ENCODE measurements at regions not wholly inside any gene's neighbourhood (a gene's known extent, or its start where the extent isn't known, plus 50 kb on each side); places are given as distances from the start of the nearest gene placed in this dataset.

DNA sequence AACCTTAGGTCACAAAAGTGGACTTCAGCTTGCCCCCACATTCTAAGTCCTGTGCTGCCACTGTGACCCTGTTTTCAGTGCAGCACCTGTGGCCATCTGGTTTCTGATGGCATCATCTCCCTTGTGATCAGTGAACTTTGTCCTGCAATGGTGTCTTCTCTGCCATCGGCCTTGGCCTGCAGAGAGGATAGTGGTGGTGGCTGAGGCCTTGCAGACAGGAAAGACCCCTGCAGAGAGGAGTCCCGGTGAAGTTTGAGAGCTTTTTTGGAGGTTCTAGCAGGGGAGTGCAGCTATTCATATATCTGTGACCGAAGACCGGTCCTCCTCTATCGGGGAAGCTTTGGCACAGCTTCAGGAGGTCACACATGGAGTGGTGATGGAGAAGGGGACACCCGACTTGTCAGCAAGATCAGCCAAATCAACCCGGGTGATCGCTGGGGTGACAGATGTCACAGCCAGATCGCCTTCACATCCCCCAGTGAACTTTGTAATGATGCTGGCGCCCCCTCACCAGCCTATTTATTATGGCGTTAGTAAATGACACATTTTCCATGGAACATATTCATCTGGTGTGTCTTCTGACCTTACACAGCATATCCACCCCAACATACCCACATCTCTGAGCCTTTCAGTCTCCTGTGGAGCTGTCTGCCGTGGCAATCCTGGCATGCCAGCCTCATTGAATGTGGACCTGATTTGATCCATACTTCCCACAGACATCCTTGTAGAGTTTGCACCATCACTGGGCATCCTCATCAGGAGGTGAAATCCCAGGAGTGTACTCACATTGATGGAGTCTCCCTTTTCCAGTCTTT is 136.1 kb downstream of the PAPOLA start:
- DNase-seq (ENCODE audit: low read depth in 2 of 2), result no peak

DNA sequence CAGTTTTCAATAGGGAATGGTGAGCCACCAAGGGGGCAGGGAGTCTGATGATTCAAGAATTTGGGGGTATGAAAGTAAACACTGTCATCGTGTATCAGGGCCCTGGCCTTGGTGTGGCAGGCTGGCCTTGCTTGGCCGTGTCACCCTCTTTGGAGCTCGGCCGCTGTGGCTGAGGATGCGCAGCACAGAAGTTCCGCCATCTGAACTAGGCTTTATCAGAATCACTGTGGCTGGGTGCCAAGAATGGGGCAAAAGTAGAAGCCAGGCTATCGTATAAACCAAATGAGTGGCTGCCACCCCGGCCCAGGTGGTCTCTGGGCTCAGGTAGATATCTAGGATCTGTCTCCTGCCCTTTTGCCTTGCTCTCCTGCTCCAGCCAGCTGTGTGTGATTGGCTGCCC is 137.4 kb downstream of the PAPOLA start:
- no peak for DNase-seq (ENCODE audit: low read depth in 2 of 2)

DNA sequence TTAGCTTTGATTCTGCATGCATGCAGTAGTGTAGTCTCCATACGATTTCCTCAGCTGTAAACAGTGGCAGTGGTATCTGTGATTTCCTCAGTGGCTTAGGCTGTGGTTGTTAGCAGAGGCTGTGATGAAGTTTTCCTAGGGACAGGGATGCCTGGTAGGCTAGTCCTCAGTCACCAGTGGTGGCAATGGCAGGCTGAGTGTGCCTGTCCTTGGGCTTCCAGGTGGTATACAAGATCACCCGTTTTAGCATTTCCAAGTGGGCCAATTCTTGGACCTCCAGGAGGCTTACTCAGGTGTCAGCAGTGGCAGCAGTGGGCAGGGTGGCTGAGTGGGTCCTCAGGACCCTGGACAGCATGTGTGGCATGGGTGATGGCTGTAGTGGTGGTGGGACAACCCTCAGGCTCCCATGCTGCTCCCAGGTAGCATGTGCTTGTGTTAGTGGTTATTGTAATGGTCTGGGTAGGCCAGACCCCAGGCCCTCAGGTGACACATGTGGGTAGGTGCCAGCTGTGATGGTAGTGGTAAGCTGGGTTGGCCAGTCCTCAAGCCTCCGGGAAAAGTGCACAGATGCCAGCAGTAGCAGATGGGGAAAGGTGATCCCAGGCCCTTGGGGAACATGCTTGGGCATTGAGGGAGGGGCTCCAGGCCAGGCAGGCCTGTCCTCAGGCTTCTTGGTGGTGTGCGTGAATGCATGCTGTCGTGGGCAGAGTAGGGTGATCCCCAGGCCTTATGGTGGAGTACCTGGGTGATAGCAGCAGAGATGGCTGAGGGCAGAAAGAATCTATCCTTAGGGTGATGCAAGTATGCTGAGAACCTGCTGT is 146.5 kb downstream of the PAPOLA start:
- DNase-seq (ENCODE audit: low read depth in 2 of 2), result no peak

DNA sequence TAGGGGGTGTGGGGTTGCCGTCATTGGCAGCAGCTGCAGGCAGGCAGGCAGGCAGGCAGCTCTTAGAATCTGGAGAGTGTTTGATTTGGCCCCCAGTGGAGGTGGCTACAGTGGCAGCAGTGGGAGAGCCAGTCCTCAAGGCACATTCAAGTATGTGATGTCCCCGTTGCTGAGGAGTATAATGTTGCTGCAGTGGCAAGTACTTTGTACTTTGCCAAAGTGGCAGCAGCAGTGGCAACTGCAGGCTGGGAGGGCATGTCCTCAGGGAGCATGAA is 147.1 kb downstream of the PAPOLA start:
- DNase-seq (ENCODE audit: low read depth in 2 of 2), result no peak

DNA sequence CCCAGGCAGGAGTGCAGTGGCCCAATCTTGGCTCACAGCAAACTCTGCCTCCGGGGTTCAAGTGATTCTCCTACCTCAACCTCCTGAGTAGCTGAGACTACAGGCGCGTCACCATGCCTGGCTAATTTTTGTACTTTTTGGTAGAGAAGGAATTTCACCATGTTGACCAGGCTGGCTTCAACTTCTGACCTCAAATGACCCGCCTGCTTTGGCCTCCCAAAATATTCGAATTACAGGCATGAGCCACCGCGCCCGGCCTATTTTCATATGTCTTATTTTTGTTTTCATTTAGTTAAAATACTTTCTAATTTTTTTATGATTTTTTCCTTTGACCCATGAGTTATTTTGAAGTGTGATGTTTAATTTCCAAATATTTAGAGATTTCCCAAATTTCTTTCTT is 143.6 kb upstream of the VRK1 start:
- no peak for DNase-seq (ENCODE audit: low read depth in 2 of 2)

DNA sequence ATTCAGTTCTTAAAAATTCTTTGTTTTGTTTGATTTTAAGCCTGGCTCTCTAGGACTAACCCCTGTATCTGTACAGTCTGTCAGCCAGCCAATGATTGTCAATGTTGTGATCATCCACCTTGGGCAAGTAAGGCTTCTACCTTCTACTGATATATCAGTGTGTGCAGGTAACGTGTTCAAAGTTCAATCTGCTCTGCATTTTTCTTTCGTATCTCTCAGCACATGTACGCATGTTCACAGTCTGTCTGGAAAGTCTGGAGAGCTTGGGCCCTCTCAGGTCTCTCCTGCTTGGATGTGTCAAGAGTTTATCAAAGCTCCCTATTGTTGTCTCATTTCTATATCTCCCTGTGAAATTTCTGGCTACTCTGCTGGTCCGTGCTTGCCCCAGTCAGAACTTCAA is 138.6 kb upstream of the VRK1 start:
- no peak for DNase-seq (ENCODE audit: low read depth in 2 of 2)

DNA sequence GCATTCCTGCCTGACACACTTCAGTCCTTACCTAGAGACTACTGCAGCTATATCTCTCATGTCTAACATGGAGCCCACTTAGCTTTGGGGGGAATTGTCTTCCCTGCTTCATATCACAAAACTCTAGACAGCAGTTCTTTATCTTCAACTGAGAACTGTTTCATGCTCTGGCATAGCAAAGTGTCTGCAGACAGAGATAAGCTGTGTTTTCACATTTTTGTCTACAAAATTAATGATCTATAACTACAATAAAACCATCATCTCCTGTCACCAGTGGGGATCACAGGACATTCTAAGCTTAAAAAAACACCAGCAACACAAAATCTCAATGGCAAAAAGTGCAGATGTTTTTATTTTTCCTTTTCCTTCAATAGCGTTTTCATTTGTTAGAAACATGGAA is 137.1 kb upstream of the VRK1 start:
- no peak for DNase-seq (ENCODE audit: low read depth in 2 of 2)

DNA sequence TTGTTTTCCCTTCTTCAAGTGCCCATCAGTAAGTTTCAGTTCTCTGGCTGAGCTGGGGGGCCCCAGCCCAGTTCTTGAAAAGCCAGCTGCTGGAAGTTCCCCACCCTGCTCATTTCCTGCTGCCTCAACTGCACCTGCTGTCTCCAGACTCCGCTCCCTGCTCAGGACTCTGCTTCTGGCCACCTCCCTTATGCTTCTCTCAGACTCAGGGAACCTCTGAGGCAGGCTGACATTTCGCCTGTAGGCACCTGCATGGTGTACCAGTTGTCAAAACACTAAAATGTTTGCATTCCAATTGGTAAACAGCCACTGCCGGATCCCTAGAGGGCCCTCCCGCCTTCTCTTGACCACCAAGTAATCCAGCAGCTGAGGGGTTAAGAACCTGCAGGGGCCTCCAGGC is 136.5 kb upstream of the VRK1 start:
- DNase-seq (ENCODE audit: low read depth in 2 of 2), result no peak

DNA sequence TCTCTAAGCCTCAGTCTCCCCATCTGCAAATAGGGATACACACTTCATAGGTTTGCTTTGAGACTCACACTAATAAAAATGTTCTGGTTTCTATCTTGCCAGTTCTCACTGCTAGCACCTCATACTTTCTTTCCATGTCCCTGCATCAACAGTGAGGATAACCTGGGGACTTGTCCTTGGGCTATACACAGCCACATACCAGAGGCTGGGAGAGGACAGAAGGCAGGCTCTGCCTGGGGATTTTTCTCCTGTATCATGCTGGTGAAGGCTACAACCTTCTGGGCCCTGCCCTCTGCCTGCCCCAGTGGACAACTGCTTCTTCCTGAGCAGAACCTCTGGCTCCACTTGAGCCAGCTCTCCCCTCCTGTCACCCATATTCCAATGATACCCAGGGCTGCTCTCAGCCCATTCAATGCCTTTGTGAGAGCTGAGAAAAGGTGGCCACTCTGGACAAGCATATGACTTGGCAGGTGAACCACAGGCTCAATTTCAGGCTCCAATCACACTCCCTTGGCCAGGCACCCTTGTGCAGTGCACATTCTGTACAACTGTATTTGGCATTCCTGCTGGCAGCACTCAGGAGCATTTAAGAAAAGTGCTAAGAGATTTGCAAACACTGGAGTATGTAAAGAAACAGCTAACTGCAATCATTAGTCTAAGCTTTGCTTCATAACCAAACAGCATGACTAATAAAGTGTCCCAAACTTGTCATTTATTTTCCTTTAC is 135.8 kb upstream of the VRK1 start:
- DNase-seq (ENCODE audit: low read depth in 2 of 2), result no peak

DNA sequence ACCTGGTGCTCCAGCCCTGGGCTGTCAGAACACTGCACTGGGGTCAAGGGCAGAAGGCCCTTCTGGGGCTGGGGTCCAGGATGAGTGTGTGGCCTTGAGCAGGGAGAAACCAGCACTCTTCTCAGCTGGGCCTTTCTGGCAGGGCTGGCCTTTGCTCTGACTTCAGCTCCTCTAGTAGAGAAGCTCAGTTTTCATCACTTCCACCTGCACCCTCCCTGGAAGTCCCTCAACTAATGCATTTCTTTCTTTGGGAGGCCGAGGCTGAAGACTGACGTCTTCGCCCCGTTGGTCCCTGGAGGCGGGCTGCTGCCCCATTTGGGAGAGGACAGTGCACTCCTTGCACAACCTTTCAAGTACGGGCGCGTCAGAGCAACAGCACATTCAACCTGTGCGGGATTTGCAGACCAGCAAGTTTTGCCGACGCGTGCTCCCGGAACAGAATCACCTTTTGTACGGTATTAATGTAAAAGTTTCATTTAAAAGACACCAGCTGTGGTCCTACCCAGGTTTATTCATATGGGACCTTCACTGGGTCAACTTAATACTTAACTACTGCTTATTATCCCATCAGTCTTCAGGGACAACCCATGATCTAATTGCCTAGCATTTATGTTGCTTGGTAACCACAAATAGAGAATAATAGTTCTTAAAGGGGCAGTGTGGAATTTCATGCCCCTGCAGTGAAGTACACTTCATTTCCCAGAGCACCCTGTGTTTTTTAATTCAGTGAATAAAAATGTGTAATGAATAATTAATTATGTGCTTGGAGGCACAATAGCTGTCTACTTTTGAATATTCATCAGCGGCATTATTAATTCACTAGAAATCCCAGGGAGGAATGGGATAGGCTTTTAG is 134.8 kb upstream of the VRK1 start:
- no peak for DNase-seq (ENCODE audit: low read depth in 2 of 2)

DNA sequence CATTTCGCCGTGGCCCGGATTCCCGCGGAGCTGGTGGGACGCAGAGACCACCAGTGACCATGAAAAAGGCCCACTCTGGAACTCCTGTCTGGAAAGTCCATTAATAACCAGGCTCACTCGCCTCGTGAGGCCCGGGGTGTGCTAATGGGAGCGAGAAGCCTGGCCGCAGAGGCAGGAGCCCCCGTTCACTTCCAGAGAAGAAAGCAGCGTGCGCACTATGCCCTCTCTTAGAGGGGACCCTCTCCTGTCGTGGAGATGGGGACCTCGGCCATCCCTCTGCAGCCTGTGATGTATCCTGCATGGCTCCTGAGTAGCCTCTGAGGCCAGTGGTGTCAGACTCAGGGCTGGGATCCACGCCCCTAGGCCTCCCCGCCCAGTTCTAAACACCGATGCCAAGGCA is 134.1 kb upstream of the VRK1 start:
- DNase-seq (ENCODE audit: low read depth in 2 of 2), result no peak

DNA sequence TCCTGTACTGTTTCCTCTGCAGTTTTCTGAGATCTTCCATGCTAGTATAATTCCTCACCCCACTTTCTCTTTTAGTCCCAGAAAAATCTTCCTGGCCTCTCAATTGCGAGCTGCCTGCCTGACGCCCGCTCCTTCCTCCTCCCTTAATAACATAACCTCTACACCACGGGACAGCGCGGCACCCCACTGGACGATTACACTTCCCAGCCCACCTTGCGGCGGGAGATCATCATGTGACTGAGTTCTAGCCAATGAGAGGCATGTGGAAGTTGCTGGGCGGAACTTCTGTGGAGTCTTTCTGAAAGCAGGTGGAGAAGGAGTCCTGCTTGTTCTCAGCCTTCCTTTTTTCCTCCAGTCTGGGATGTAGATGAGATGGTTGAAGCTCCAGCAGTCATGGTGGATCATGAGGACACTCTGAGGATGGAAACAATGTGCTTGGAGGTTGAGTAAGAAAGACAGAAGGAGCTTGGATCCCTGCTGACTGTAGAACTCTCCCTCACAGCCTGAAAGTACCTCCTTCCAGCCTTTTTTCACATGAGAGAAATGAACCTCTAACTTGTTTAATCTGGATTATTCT is 133.6 kb upstream of the VRK1 start:
- DNase-seq (ENCODE audit: low read depth in 2 of 2), result no peak

DNA sequence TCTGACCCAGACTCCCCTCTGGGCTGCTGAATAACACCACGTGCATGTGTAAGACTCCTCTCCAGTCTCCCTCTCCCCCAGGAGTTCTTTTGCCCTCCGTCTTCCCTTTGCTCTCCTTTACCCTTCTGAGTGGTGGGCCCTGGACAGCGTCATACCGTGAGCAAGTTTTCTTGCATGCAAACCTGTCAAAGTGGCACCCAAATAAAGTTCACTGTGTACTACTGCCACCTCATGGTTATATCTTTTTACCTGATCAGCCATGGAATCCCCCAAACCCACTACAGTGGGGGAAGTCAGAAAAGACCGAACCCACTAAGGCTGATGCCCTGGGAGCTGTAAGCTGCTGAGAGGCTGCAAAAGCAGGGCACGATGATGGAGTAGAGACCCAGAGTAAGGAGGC is 131.1 kb upstream of the VRK1 start:
- DNase-seq (ENCODE audit: low read depth in 2 of 2), result no peak

DNA sequence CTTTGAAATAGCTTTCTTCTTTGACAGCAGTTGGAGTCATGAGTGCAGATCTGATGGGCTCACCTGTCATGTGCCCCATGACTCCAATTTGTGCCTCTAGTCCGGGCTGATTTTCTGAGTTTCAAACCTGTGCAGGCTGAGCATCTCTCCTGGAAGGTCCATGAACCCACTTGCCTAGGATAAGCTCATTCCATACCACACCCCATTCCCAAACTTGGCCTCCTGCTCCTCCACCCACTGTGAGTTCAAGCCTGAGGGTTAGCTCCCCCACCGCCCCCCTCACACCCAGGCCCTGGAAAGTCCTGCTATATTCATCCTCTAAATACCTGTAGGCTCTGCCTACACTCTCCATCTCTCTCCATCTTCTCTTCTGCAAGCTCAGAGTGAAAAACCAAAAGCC is 126.8 kb upstream of the VRK1 start:
- DNase-seq (ENCODE audit: low read depth in 2 of 2), result no peak

DNA sequence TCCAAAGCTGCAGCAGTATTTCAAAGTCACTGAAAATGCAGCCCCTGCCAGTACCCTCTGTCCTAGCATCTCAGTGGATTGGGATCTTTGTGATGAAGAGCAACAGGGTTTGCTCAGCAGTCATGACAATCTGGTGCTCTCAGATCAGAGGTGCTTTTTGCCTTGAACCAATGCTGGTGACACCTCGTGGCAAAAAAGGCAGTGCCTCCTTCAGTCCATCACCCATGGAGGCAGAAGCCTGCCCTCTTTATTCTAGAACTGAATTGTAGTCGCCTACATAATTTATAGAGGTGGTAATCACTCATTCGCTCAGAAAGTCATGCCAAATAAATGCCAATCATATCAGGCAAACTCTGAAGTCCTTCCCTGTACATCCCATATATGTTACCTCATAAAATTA is 126.0 kb upstream of the VRK1 start:
- no peak for DNase-seq (ENCODE audit: low read depth in 2 of 2)

DNA sequence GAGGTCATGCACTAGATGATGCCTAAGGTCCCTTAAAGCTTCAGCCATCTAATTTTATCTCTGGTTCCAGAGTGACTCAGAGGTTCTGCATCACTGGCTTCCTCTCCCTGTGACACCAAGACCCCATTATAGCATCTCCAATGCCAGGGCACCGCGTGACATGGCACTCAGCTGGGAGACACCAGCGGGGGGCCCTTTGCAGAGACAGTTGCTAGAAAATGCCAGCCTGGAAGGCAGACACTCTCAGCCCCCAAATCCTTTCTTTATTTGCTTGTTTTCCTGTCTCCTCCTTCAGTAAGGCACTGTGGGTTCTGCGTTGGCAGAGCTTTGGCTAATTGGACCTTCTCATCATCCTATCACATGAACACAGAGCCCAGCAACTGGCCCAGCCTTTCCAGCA is 123.5 kb upstream of the VRK1 start:
- no peak for DNase-seq (ENCODE audit: low read depth in 2 of 2)

DNA sequence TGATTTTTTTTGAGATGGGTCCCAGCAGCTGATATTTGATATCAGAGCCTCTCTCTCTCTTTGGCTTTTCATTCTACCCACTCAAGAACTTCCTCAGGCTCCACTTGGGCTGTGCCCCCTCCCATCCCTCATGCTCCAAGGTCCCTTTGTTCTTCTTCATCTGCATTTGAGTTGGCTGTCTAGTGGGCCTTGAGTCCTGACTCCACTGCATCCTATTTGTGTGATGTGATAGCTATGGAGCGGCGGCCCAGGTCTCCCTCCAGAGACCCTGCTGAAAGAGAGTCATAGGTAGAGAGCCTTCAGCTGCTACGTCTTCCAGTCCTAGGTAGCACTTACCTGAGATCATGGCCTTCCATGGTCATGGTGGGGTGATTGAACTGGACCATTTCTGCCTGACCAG is 123.1 kb upstream of the VRK1 start:
- no peak for DNase-seq (ENCODE audit: low read depth in 2 of 2)

DNA sequence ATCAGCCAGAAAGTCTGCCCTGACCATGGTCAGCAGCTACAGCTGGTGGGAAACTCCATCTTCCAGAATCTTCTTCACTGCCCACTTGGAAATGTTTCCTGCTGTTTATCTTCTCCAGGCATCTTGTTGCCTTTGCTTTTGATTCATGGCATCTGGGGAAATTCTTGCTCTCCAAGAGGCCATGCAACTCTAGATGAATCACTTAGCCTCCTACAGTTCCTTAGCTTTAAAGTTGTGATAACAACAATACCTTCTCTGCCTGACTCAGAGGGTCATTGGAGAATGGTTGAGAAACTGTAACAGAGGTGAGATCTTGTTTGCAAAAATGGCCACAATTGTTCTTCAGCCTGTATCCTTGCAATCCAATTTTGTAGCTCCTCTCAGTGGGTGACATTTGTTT is 121.0 kb upstream of the VRK1 start:
- DNase-seq (ENCODE audit: low read depth in 2 of 2), result no peak

DNA sequence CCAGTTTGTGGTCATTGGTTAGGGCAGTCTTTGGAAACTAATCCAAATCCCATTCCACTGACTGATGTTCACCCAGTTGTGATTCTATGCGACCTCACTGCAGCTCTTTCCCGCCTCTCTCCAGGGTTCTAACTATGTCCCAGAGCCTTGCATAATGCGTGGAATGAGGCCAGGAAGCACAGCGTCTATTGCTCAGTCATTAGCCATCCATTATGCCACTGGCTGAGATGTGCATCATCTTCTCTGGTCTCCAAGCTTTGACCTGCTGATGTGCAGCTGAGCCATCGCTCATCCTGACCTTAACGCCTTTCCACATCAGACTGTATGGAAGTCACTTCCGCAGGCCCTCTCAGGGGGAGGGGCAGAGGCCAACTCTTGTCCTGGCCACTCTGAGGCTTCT is 115.4 kb upstream of the VRK1 start:
- no peak for DNase-seq (ENCODE audit: low read depth in 2 of 2)

DNA sequence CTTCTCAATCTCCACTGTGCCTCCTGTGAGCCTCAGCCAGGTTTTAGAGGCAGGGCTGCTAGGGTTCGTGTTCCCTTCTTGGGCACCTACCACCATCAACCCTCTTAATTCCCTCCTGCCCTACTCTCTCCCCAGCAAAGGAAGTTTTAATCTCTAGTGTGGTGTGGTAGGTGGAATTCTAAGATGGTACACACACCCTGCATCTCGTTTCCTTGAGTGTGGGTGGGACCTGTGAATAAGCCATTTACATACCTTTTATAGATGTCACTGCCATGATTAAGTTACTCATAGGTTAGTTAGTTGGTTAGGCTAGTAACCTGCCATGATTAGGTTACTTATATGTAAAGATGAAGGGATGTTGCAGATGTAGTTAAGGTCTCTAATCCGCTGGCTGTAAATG is 114.8 kb upstream of the VRK1 start:
- DNase-seq (ENCODE audit: low read depth in 2 of 2), result no peak

DNA sequence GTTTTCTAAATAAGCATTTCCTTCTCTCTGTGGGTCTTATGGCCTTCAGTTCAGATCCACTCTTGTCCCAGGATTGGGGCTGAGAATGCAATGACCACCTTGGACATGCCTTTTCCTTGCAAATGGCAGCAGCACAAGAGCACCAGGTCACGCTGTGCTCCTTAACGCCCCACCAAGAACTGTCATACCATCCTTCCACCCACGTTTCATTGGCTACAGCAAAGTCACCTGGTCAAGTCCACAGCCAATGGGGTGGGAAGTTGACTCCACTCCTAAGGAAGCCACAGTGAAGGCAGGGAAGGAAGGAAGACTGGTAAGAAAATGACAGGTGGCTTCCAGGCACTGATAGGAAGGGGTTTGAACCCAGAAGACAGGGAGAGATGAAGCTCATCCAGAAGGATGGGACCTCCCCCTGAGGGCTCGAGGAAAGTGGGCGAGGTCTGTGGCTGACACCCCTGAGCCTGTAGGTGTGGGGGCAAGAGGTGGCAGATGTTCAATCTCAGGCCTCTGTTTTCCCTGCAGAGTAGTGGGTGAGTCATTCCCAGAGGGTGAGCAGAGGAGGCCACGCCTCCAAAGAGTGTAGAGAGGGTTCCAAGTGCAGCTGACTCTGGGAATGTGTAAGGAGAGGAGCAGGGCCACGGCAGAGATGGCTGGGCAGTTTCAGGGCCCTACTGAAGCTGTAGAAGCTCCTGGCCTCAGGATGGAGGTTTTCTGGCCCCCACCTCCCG is 113.5 kb upstream of the VRK1 start:
- DNase-seq (ENCODE audit: low read depth in 2 of 2), result no peak
